Fibroblast of pulmonary artery (primary cell): ENCODE measurements at regions not wholly inside any gene's neighbourhood (a gene's known extent, or its start where the extent isn't known, plus 50 kb on each side); places are given as distances from the start of the nearest gene placed in this dataset.

Experiments used
- DNase-seq: peaks from one replicate; pipeline ENCODE4 v3.0.0-alpha.2; 2010; ENCODE audit warnings: low read depth
- H3K4me3 ChIP-seq: replicated peaks from 2 replicates; pipeline ENCODE4 v1.5.1; 2011; ENCODE audit warnings: low read depth, mild to moderate bottlenecking, control low read depth, low read length, moderate library complexity
- CTCF ChIP-seq: IDR thresholded peaks from 2 replicates; pipeline ENCODE4 v1.5.1; 2011; ENCODE audit warnings: mild to moderate bottlenecking, control low read depth, low read length, inconsistent platforms; ENCODE audit errors: missing control alignments

GRCh38 chr4:53697016-53697685 lies 105.9 kb upstream of the LNX1 start:
- peak; percentile 56 for DNase-seq
- H3K4me3 ChIP-seq: no peak overlapping the region
- TF ChIP-seq CTCF: peak; percentile 12

DNA sequence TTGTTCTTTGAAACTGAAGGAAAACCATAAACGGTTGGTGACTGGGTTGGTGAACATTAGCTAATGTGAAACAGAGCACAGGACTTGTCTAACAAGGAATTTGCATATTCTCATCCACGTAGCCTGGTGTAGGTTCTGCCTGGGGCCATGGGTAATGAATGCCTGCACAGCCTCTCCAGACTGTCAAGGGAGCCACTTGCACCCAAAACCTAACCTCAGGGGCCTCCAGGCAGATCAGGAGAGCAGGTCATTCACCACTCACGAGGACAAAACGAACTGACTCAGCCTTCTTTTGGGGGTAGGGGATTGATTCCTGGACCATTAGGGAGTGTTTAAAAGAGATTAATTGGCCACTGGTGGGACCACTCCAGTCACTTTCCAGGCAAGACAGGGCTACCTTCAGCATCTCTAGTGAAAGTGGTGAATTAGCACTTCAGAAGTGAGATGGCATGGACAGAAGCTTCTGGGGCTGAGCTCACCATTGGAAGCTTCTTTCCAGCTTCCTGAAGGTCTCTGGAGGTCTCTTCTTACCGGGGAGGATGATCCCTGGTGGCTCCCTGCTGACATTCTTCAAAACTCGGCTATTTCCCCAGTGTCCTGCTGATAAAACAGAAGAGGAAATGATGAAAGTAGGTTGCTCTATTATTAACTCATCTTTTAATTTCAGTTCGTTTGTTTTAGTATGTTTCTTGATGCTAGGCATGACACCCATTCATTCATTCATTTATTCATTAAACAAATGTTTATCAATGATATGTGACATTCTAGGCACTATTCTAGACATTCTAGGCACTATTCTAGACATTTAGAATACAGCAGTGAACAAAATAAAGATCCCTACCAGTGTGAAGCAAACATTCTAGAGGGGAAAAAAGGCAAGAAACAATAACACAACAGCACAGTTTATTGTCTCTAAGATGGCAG lies 104.5 kb upstream of the LNX1 start:
- TF ChIP-seq CTCF: no peak
- H3K4me3 ChIP-seq: no peak overlapping the region
- no peak for DNase-seq

- no peak overlapping the region for H3K4me3 ChIP-seq
- TF ChIP-seq CTCF: no peak
- DNase-seq: no peak
Measured at GRCh38 chr4:53694666-53695065, 103.4 kb upstream of the LNX1 start.

DNA sequence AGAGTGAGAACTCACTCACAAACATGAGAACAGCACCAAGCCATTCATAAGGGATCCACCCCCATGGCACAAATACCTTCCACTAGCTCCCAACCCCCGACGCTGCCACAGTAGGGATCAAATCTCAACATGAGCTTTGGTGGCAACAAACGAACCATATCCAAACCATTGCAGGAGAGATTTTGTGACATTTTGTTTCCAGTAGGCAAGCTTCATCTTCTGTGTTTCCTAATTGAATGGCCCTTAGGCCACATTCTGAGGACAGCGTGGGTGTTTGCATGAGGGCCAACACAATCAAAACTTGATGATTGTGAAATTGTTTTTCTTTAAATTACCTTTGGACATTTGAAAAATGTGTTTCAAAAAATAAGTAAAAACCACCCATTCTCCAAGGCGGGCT lies 102.6 kb upstream of the LNX1 start:
- no peak for TF ChIP-seq CTCF
- no peak for DNase-seq
- no peak overlapping the region for H3K4me3 ChIP-seq

DNA sequence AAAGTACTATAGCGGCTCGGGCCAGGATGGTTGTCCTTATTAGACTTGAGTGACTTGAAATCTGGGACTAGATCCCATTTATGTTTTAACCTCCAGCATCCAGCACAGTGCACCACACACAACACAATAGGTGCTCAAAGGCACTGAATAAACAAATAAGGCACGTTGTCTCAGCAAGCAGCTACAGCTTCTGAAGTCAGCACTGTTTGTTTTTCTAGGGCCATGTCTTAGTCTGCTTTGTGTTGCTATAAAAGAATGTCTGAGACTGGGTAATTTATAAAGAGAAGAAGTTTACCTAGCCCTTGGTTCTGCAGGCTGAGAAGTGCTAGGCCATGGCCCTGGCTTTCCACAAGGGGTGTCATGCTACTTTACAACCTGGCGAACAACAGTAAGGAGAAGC lies 102.1 kb upstream of the LNX1 start:
- no peak for DNase-seq
- no peak overlapping the region for H3K4me3 ChIP-seq
- TF ChIP-seq CTCF: no peak

DNA sequence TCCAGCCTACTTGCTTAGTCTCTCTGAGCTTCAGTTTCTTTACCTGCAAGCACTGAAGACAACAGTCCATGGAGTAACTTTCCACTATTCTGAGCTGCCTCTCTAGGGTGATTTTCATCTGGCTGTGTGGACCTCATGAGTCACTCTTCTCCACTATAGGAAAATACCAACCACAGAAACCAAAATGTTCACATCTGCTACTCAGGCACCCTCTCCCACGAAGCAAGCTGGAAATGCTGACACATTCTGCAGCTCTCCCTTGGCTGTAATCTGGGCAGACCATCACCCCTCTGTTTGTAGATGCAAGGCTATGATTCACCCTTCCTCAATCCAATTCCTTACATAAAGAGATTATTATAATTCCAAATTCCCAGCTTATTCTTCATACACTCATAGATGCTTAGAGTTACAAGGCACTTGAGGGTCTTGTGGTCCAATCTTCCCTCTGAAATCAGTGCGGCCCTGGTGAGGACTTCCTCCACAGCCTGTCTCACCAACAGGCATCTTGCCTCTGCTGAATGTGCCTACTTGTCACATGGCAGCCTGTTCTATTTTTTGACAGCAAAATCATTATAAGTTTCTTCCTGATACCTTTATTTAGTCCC lies 97.0 kb upstream of the LNX1 start:
- peak; percentile 99 for DNase-seq

More for the DNA sequence above, 97.0 kb upstream of the LNX1 start:
- no peak overlapping the region for H3K4me3 ChIP-seq
- no peak for TF ChIP-seq CTCF
